Ovary (tissue), 3 donors: ENCODE measurements at regions not wholly inside any gene's neighbourhood (a gene's known extent, or its start where the extent isn't known, plus 50 kb on each side); places are given as distances from the start of the nearest gene placed in this dataset.

ENCODE experiments used
- EP300 ChIP-seq: sonication (generic); formaldehyde crosslinking; IDR thresholded peaks from one replicate; pipeline ENCODE4 v1.6.1; 2017; ENCODE audit warnings: antibody characterized with exemption
- POLR2A ChIP-seq: fragments of 450-650 bp; IDR thresholded peaks from one replicate; pipeline ENCODE4 v1.6.1; 2017; ENCODE audit warnings: antibody characterized with exemption, mild to moderate bottlenecking, moderate library complexity
- TF ChIP-seq, protein P1 (sequence below), 3 donors: fragments of 450-650 bp in 2 of 3; fragments of 200-600 bp in 1 of 3; IDR thresholded peaks; one replicate each; pipeline versions ENCODE4 v1.5.1 to v1.8.0; 2016 to 2022; ENCODE audit warnings: antibody characterized with exemption in 3 of 3, mild to moderate bottlenecking in 1 of 3
- donor health status: DM: no; HTN: no; CAD: no.

- TF ChIP-seq, protein P1, sequence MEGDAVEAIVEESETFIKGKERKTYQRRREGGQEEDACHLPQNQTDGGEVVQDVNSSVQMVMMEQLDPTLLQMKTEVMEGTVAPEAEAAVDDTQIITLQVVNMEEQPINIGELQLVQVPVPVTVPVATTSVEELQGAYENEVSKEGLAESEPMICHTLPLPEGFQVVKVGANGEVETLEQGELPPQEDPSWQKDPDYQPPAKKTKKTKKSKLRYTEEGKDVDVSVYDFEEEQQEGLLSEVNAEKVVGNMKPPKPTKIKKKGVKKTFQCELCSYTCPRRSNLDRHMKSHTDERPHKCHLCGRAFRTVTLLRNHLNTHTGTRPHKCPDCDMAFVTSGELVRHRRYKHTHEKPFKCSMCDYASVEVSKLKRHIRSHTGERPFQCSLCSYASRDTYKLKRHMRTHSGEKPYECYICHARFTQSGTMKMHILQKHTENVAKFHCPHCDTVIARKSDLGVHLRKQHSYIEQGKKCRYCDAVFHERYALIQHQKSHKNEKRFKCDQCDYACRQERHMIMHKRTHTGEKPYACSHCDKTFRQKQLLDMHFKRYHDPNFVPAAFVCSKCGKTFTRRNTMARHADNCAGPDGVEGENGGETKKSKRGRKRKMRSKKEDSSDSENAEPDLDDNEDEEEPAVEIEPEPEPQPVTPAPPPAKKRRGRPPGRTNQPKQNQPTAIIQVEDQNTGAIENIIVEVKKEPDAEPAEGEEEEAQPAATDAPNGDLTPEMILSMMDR (IDR thresholded peaks at IDR 0.05), result no peak
- TF ChIP-seq POLR2A (no peak), EP300 (no peak)
Measured at GRCh38 chr14:101501858-101502615, 59.3 kb upstream of the DIO3 start.
